ENCODE measurements at regions not wholly inside any gene's neighbourhood (a gene's known extent, or its start where the extent isn't known, plus 50 kb on each side); places are given as distances from the start of the nearest gene placed in this dataset.

DNA sequence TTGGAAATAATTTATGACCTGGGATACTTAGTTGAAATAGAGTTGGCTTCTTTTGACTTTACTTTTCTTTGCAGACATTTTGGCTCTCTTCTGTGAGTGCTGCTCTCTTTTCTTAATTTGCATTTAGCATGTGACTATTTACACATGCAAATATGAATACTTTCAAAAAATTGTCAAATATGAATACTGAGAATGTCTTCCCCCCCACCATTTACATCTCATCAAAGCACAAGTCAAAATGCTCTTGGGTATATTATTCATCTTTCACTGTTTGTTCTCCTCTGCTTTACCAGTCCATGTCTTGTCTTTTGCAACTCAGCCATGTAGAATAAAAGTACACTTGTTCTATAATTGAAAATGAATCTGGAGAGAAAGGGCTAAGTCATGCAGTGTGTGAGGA is 126.5 kb downstream of the HHIPL2 start:
- Histone ChIP-seq H3K36me3 (ENCODE audit: control insufficient read depth in 1 of 2, insufficient read depth in 2 of 2, low read length in 1 of 2) (no peaks in the 10 kb centered on the region), H3K27me3 (ENCODE audit: control insufficient read depth in 1 of 2, insufficient read depth in 2 of 2, low read length in 1 of 2) (no peaks in the 10 kb centered on the region), H3K9me3 (ENCODE audit: control insufficient read depth, low read length) (peaks cover 1% of the 10 kb centered on the region), H3K4me3 (ENCODE audit: low read length in 2 of 2) (no peak overlapping the region), H3K27ac (ENCODE audit: low read depth in 1 of 2, low read length in 2 of 2) (no peak overlapping the region), H3K4me1 (ENCODE audit: control insufficient read depth in 1 of 2, insufficient read depth in 2 of 2, low read length in 2 of 2) (no peaks in the 10 kb centered on the region)
- intact Hi-C loops (cut with DNase I): no loop called here
- DNase-seq: no peak
- ATAC-seq (ENCODE audit: low FRiP score): no peak

DNA sequence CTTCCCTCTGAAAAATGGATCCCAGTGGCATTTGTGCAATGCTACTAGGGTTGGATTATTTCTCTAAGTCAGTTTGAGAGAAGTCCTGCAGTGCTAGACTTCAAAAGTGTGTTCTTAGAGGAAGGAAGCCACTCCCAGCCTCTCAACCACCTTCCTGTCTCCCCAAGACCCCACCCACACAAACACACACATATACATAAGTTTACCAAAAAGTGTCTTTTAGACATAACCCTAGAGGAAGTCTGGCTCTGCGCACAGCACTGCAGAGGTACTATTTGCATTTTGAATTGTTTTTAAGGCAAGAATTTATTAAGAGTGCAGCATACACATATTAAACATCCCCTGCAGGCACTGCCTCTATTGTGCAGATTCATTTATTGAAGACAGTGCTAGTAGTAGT is 127.3 kb downstream of the HHIPL2 start:
- 88% methylated on average over 1 of the region's 1 CpG for WGBS, 2 donors
- Histone ChIP-seq H3K36me3 (ENCODE audit: control insufficient read depth in 1 of 2, insufficient read depth in 2 of 2, low read length in 1 of 2) (no peaks in the 10 kb centered on the region), H3K27ac (ENCODE audit: low read depth in 1 of 2, low read length in 2 of 2) (no peak overlapping the region), H3K27me3 (ENCODE audit: control insufficient read depth in 1 of 2, insufficient read depth in 2 of 2, low read length in 1 of 2) (no peaks in the 10 kb centered on the region), H3K4me3 (ENCODE audit: low read length in 2 of 2) (no peak overlapping the region), H3K4me1 (ENCODE audit: control insufficient read depth in 1 of 2, insufficient read depth in 2 of 2, low read length in 2 of 2) (no peaks in the 10 kb centered on the region), H3K9me3 (ENCODE audit: control insufficient read depth, low read length) (peaks cover 1% of the 10 kb centered on the region)
- no peak for DNase-seq
- intact Hi-C loops (cut with DNase I): no loop called here
- ATAC-seq (ENCODE audit: low FRiP score): no peak

DNA sequence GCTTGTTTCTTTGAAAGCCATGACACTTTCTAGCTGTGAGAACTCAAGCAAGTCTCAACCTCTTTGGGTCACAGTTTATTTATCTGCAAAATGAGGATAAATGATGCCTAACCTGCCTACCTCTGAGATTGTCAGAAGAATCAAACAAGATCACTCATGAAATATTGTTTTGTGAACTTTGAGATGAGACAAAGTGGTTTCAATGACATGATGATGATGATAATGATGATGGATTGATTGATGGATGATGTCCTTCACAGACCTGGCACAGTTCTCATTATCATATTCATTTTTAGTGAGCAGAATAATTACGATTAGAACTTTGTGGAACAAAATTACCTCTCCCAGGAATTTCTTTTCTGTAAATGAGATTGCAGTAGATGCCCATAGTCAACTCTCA is 129.2 kb downstream of the HHIPL2 start:
- ATAC-seq (ENCODE audit: low FRiP score) (no peak), DNase-seq (no peak)
- intact Hi-C loops (cut with DNase I): no loop called here
- H3K27me3 ChIP-seq (ENCODE audit: control insufficient read depth in 1 of 2, insufficient read depth in 2 of 2, low read length in 1 of 2): no peaks in the 10 kb centered on the region
- 49 to 50% methylated on average over 1 of the region's 1 CpG for WGBS, 2 donors
- H3K4me1 ChIP-seq (ENCODE audit: control insufficient read depth in 1 of 2, insufficient read depth in 2 of 2, low read length in 2 of 2): no peaks in the 10 kb centered on the region
- H3K4me3 ChIP-seq (ENCODE audit: low read length in 2 of 2): no peak overlapping the region
- H3K27ac ChIP-seq (ENCODE audit: low read depth in 1 of 2, low read length in 2 of 2): no peak overlapping the region
- H3K36me3 ChIP-seq (ENCODE audit: control insufficient read depth in 1 of 2, insufficient read depth in 2 of 2, low read length in 1 of 2): no peaks in the 10 kb centered on the region
- H3K9me3 ChIP-seq (ENCODE audit: control insufficient read depth, low read length): peaks cover 3% of the 10 kb centered on the region

DNA sequence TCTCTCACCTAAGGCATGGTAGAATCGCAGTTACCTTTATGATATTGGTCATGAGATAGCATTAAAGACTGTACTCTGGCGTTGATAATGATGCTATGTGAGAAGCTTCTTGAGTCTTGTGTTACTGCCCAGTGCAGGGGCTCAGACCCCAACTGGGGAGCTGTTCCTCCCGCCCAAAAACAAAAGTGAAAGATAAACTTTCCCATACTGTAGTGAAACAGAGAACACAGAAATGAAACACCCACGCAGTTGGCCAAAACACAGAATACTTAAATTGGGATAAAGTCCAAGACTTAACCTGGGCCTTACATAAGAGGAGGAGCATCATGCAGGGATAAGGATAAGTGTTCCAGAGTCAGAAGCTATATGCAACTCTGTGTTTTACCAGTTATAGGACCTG is 130.6 kb downstream of the HHIPL2 start:
- Histone ChIP-seq H3K9me3 (ENCODE audit: control insufficient read depth, low read length) (peaks cover 3% of the 10 kb centered on the region), H3K4me1 (ENCODE audit: control insufficient read depth in 1 of 2, insufficient read depth in 2 of 2, low read length in 2 of 2) (no peaks in the 10 kb centered on the region), H3K4me3 (ENCODE audit: low read length in 2 of 2) (no peak overlapping the region), H3K27ac (ENCODE audit: low read depth in 1 of 2, low read length in 2 of 2) (no peak overlapping the region), H3K36me3 (ENCODE audit: control insufficient read depth in 1 of 2, insufficient read depth in 2 of 2, low read length in 1 of 2) (no peaks in the 10 kb centered on the region), H3K27me3 (ENCODE audit: control insufficient read depth in 1 of 2, insufficient read depth in 2 of 2, low read length in 1 of 2) (no peaks in the 10 kb centered on the region)
- WGBS, 2 donors: 82 to 84% methylated on average over 4 of the region's 4 CpGs
- DNase-seq (no peak), ATAC-seq (ENCODE audit: low FRiP score) (no peak)
- intact Hi-C loops (cut with DNase I): no loop called here

DNA sequence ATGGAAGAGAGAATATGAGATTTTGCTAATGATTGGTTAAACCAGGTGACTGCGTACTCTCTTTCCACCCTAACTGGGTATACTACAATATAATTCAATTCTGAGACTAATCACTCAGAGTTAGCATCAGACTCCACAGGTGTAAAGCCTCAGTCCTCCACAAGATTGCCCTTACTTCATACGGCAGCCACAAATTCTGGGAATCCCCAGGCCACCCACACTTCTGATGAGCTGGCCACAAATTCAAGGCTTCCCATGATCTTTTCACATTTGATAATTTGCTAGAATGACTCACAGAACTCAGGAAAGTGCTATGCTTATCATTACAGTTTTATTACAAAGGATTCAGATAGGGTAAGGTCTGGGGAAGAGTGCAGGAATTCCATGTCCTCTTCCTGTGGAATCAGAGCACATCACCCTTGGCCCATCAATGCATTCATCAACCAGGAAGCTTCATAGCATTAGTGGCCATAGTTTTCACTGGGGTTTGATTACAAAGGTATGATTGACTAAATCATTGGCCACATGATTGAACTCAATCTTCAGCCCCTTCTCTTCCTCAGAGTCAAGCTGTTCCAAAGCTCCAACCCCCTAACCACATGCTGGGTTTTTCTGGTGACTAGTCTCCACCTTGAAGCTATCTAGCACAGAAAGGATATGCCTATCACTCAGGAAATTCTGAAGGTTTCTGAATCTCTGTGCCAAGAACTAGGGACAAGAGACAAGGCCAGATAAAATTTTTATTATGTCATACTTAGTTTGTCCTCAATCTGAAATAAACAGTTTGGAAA is 131.7 kb downstream of the HHIPL2 start:
- ATAC-seq (ENCODE audit: low FRiP score) (no peak), DNase-seq (no peak)
- Histone ChIP-seq H3K36me3 (ENCODE audit: control insufficient read depth in 1 of 2, insufficient read depth in 2 of 2, low read length in 1 of 2) (no peaks in the 10 kb centered on the region), H3K4me3 (ENCODE audit: low read length in 2 of 2) (no peak overlapping the region), H3K27ac (ENCODE audit: low read depth in 1 of 2, low read length in 2 of 2) (no peak overlapping the region), H3K4me1 (ENCODE audit: control insufficient read depth in 1 of 2, insufficient read depth in 2 of 2, low read length in 2 of 2) (no peaks in the 10 kb centered on the region), H3K9me3 (ENCODE audit: control insufficient read depth, low read length) (peaks cover 3% of the 10 kb centered on the region), H3K27me3 (ENCODE audit: control insufficient read depth in 1 of 2, insufficient read depth in 2 of 2, low read length in 1 of 2) (no peaks in the 10 kb centered on the region)
- intact Hi-C loops (cut with DNase I): no loop called here
- WGBS, 2 donors: 88 to 94% methylated on average over 2 of the region's 2 CpGs

DNA sequence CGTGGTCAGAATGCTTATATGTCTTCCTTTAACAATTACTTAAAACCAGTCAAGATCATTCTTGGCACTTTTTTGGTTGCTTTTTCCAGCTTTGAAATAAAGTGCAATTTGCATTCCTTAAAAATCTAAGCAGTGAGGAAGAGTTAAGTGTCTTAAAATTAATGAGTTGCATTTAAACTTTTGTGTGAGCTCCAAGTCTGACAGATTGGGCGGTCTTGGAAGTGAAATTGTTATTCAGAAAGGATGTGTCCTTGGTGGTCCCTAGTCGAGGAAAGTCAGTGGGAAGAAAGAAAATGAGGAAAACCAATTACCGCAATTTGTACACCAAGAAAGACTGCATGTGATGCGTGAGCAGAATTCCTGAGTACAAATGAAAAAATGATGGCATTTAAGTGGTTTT is 132.5 kb downstream of the HHIPL2 start:
- no peaks in the 10 kb centered on the region for H3K4me1 ChIP-seq (ENCODE audit: control insufficient read depth in 1 of 2, insufficient read depth in 2 of 2, low read length in 2 of 2)
- H3K27me3 ChIP-seq (ENCODE audit: control insufficient read depth in 1 of 2, insufficient read depth in 2 of 2, low read length in 1 of 2): no peaks in the 10 kb centered on the region
- H3K36me3 ChIP-seq (ENCODE audit: control insufficient read depth in 1 of 2, insufficient read depth in 2 of 2, low read length in 1 of 2): no peaks in the 10 kb centered on the region
- ATAC-seq (ENCODE audit: low FRiP score): no peak
- no peak overlapping the region for H3K27ac ChIP-seq (ENCODE audit: low read depth in 1 of 2, low read length in 2 of 2)
- WGBS, 2 donors: 73 to 81% methylated on average over 5 of the region's 5 CpGs
- peaks cover 3% of the 10 kb centered on the region for H3K9me3 ChIP-seq (ENCODE audit: control insufficient read depth, low read length)
- H3K4me3 ChIP-seq (ENCODE audit: low read length in 2 of 2): no peak overlapping the region
- no peak for DNase-seq
- intact Hi-C loops (cut with DNase I): no loop called here

DNA sequence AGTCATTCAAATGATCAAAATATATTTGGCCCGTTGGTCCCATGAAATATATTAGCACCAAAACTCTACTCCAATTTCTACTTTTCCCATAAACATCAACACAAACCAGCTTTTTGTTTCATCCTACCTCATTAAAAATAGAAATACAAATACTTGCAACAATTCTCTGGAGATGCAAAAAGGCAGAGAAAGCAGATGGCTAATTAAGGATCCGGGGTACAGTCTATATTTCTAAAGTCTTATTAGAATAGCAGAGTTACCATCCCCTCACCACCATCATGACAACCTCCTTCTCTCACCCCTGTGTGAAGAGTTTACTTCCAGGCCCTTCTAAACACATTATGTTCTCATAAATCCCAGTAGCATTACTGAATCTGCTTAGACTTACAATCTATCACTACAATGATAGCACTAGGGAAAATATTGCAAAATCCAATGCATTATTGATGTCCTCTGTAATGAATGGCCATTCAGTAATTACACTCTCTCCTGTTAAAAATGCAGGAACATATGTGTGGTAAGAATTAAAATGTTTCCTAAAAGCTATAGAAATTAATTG is 133.8 kb downstream of the HHIPL2 start:
- H3K9me3 ChIP-seq (ENCODE audit: control insufficient read depth, low read length): peaks cover 3% of the 10 kb centered on the region
- intact Hi-C loops (cut with DNase I): no loop called here
- ATAC-seq (ENCODE audit: low FRiP score): no peak
- no peak overlapping the region for H3K4me3 ChIP-seq (ENCODE audit: low read length in 2 of 2)
- no peaks in the 10 kb centered on the region for H3K36me3 ChIP-seq (ENCODE audit: control insufficient read depth in 1 of 2, insufficient read depth in 2 of 2, low read length in 1 of 2)
- 88 to 93% methylated on average over 2 of the region's 2 CpGs for WGBS, 2 donors
- H3K27me3 ChIP-seq (ENCODE audit: control insufficient read depth in 1 of 2, insufficient read depth in 2 of 2, low read length in 1 of 2): no peaks in the 10 kb centered on the region
- no peak overlapping the region for H3K27ac ChIP-seq (ENCODE audit: low read depth in 1 of 2, low read length in 2 of 2)
- no peaks in the 10 kb centered on the region for H3K4me1 ChIP-seq (ENCODE audit: control insufficient read depth in 1 of 2, insufficient read depth in 2 of 2, low read length in 2 of 2)
- no peak for DNase-seq

DNA sequence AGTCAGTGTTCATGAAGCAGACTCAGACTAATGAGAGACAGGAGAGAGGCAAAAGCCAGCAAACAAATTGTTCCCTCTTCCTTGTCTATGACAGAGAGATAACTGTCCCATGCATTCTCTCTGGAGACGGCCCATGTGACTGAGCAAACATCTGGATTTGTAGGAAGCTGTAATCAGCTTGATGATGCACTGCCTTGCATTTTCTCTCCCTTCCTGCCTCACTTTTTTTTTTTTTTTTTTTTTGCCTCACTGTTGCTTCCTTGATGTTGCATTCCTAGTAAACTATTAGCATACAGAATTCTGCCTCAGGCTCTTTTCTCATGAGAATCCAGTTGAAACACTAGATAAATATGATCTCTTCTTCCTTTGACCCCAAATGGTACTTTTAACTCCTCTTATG is 134.5 kb downstream of the HHIPL2 start:
- Histone ChIP-seq H3K4me3 (ENCODE audit: low read length in 2 of 2) (no peak overlapping the region), H3K27me3 (ENCODE audit: control insufficient read depth in 1 of 2, insufficient read depth in 2 of 2, low read length in 1 of 2) (no peaks in the 10 kb centered on the region), H3K4me1 (ENCODE audit: control insufficient read depth in 1 of 2, insufficient read depth in 2 of 2, low read length in 2 of 2) (no peaks in the 10 kb centered on the region), H3K27ac (ENCODE audit: low read depth in 1 of 2, low read length in 2 of 2) (no peak overlapping the region), H3K36me3 (ENCODE audit: control insufficient read depth in 1 of 2, insufficient read depth in 2 of 2, low read length in 1 of 2) (no peaks in the 10 kb centered on the region), H3K9me3 (ENCODE audit: control insufficient read depth, low read length) (peaks cover 3% of the 10 kb centered on the region)
- 33 to 42% methylated on average over 1 of the region's 1 CpG for WGBS, 2 donors
- ATAC-seq (ENCODE audit: low FRiP score): no peak
- intact Hi-C loops (cut with DNase I): no loop called here
- DNase-seq: no peak

DNA sequence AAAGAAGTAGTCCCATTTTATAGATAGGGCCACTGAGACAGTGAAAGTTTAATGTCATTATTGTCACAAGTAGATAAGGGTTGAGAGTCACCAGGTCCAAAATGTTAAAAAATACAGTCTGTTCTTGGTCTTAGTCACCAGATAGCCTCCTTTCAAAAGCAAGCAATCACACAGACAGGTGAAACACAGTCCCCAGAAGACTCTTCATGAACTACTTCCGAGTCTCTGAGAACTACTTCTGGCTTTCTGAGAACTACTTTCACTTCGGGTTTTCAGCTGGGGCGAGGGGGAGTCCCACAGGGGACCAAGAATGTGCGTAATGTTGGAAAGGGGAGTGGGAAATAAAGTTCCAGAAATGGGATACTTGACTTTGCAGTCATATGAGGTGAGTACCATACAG is 143.2 kb downstream of the HHIPL2 start:
- Histone ChIP-seq H3K27ac (ENCODE audit: low read depth in 1 of 2, low read length in 2 of 2) (no peak overlapping the region), H3K27me3 (ENCODE audit: control insufficient read depth in 1 of 2, insufficient read depth in 2 of 2, low read length in 1 of 2) (no peaks in the 10 kb centered on the region), H3K36me3 (ENCODE audit: control insufficient read depth in 1 of 2, insufficient read depth in 2 of 2, low read length in 1 of 2) (no peaks in the 10 kb centered on the region), H3K4me3 (ENCODE audit: low read length in 2 of 2) (no peak overlapping the region), H3K9me3 (ENCODE audit: control insufficient read depth, low read length) (no peaks in the 10 kb centered on the region), H3K4me1 (ENCODE audit: control insufficient read depth in 1 of 2, insufficient read depth in 2 of 2, low read length in 2 of 2) (no peaks in the 10 kb centered on the region)
- no peak for ATAC-seq (ENCODE audit: low FRiP score)
- intact Hi-C loops (cut with DNase I): no loop called here
- WGBS, 2 donors: 58 to 73% methylated on average over 4 of the region's 4 CpGs
- DNase-seq: no peak
